Immature natural killer cell (primary cell): ENCODE measurements at regions not wholly inside any gene's neighbourhood (a gene's known extent, or its start where the extent isn't known, plus 50 kb on each side); places are given as distances from the start of the nearest gene placed in this dataset.

Experiments
- DNase-seq, 3 donors: peaks; one replicate each; pipeline ENCODE4 v3.0.0; 2022; ENCODE audit warnings: mixed read lengths in 1 of 3
- H3K27ac Mint-ChIP-seq, 6 donors: one replicate each; pipeline ENCODE4 v1.8.0; 2020; ENCODE audit warnings: mixed read lengths in 6 of 6, mild to moderate bottlenecking in 5 of 6, inconsistent platforms in 4 of 6, moderate library complexity in 3 of 6
- H3K27me3 Mint-ChIP-seq, 3 donors: one replicate each; pipeline ENCODE4 v1.8.0; 2020 to 2021; ENCODE audit warnings: low read depth in 3 of 3, mild to moderate bottlenecking in 3 of 3, mixed read lengths in 3 of 3, moderate library complexity in 3 of 3, inconsistent platforms in 1 of 3
- H3K36me3 Mint-ChIP-seq, 3 donors: one replicate each; pipeline ENCODE4 v1.8.0; 2020; ENCODE audit warnings: mixed read lengths in 3 of 3, inconsistent platforms in 2 of 3, mild to moderate bottlenecking in 2 of 3
- H3K4me1 Mint-ChIP-seq, 2 donors: one replicate each; pipeline ENCODE4 v1.8.0; 2020; ENCODE audit warnings: inconsistent platforms in 2 of 2, mild to moderate bottlenecking in 2 of 2, mixed read lengths in 2 of 2, moderate library complexity in 1 of 2
- H3K4me3 Mint-ChIP-seq, 5 donors: one replicate each; pipeline ENCODE4 v1.8.0; 2020; ENCODE audit warnings: mild to moderate bottlenecking in 5 of 5, mixed read lengths in 5 of 5, inconsistent platforms in 3 of 5, moderate library complexity in 3 of 5
- H3K9me3 Mint-ChIP-seq, 6 donors: one replicate each; pipeline ENCODE4 v1.8.0; 2020; ENCODE audit warnings: mild to moderate bottlenecking in 6 of 6, mixed read lengths in 6 of 6, inconsistent platforms in 4 of 6, moderate library complexity in 3 of 6

DNA sequence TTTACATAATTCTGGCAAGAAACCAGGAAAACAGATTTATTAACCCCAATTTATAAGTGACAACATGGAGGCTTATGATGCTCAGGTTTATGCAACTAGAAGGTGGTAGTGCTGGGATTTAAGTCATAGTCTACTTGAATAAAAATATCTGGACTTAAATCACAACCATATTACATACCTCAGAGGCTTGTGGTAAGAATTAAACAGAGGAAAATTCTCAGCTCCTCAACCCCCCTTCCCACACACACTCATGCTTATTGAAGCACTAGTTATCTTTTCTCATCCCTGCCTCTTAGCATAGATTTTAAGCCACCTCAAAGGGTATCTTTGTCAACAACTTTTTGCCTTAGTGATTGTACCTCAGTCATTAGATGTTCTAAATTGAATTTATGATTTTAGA is 731.0 kb downstream of the PRELID2 start:
- H3K4me3 Mint-ChIP-seq: no peak overlapping the region
- no peaks in the 10 kb centered on the region for H3K4me1 Mint-ChIP-seq
- H3K27me3 Mint-ChIP-seq: peaks cover 0 to 2% (median 0%) of the 10 kb centered on the region in 3 donors
- H3K9me3 Mint-ChIP-seq: peaks cover 7 to 23% (median 15%) of the 10 kb centered on the region in 6 donors
- H3K36me3 Mint-ChIP-seq: no peaks in the 10 kb centered on the region
- DNase-seq: no peak
- no peak overlapping the region for H3K27ac Mint-ChIP-seq

DNA sequence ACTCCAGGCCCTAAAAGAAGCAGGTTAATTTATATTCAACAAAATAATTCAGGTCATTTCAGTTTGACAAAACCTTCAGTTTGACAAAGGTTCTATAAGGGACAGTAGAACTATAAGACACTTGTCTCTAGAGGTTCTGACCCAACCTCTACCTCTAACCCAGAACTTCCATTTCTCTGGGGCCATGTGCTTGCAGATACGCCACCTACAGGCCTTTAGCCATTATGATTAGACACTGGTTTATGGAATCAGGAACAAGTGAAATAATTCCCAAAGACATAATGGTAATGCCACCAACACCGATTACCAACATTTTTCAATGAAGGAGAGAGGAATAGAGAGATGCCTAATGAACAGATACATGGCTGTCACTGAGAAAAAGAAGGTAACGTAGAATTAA is 733.9 kb downstream of the PRELID2 start:
- DNase-seq: no peak
- Mint-ChIP-seq H3K4me3 (no peak overlapping the region), H3K36me3 (no peaks in the 10 kb centered on the region), H3K9me3 (peaks cover 0 to 26% (median 16%) of the 10 kb centered on the region in 6 donors), H3K27me3 (peaks cover 0 to 2% (median 0%) of the 10 kb centered on the region in 3 donors), H3K4me1 (no peaks in the 10 kb centered on the region), H3K27ac (no peak overlapping the region)

- no peak overlapping the region for H3K27ac Mint-ChIP-seq
- no peak for DNase-seq
- H3K9me3 Mint-ChIP-seq: peaks cover 5 to 34% (median 19%) of the 10 kb centered on the region in 6 donors
- no peaks in the 10 kb centered on the region for H3K27me3 Mint-ChIP-seq
- no peak overlapping the region for H3K4me3 Mint-ChIP-seq
- no peaks in the 10 kb centered on the region for H3K4me1 Mint-ChIP-seq
- H3K36me3 Mint-ChIP-seq: no peaks in the 10 kb centered on the region
These were observed 745.0 kb downstream of the PRELID2 start for GRCh38 chr5:145090115-145090514.

- H3K9me3 Mint-ChIP-seq: peaks cover 8 to 25% (median 14%) of the 10 kb centered on the region in 6 donors
- H3K4me3 Mint-ChIP-seq: no peak overlapping the region
- H3K4me1 Mint-ChIP-seq: no peaks in the 10 kb centered on the region
- peaks cover 0 to 2% (median 0%) of the 10 kb centered on the region in 3 donors for H3K27me3 Mint-ChIP-seq
- H3K36me3 Mint-ChIP-seq: no peaks in the 10 kb centered on the region
- no peak overlapping the region for H3K27ac Mint-ChIP-seq
- DNase-seq: no peak
These were observed 750.3 kb downstream of the PRELID2 start for GRCh38 chr5:145084834-145085233.

DNA sequence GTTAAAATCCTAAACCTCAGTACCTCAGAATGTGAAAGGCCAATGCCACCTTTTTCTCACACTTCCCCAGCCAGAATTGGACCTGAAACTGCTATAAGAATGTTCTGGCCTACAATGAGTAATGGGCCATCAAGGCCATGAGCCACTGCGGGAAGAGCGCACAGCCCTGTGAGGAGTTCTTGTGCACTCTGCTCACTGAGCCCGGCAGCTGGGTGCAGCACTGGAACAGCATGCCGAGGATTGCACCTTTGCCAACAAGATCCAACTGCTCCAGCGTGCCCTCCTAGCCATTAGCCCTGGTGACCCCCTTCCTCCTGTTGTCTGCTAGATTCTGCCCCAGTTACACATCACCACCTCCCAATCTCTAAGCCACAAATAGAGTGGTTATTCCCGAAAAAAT is 758.1 kb downstream of the PRELID2 start:
- Mint-ChIP-seq H3K9me3 (peaks cover 10 to 27% (median 19%) of the 10 kb centered on the region in 6 donors), H3K36me3 (no peaks in the 10 kb centered on the region), H3K4me3 (no peak overlapping the region), H3K27ac (no peak overlapping the region), H3K4me1 (no peaks in the 10 kb centered on the region), H3K27me3 (peaks cover 0 to 2% (median 0%) of the 10 kb centered on the region in 3 donors)
- DNase-seq: no peak

GRCh38 chr5:145076040-145076439 is 759.1 kb downstream of the PRELID2 start:
- Mint-ChIP-seq H3K4me3 (no peak overlapping the region), H3K9me3 (peaks cover 7 to 22% (median 17%) of the 10 kb centered on the region in 6 donors), H3K36me3 (no peaks in the 10 kb centered on the region), H3K4me1 (no peaks in the 10 kb centered on the region), H3K27ac (no peak overlapping the region), H3K27me3 (no peaks in the 10 kb centered on the region)
- DNase-seq: no peak

DNA sequence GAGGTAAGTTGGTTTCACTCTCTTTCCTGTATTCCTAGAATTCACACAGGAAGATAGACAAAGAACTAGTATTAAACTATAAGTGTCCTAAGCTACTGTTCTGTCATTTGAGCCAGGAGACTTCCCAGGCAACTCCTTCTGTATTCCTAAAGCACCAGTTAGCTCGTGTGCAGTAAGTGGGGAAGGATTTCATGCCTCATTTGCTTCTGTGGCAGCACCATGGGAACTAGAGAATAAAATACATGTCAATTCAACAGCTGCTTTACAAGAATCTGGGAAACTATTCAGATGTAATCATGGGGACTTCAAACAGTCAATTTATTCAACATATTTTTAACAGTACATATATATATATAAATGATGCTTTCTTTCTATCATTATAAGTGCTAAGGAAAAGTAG is 762.3 kb downstream of the PRELID2 start:
- Mint-ChIP-seq H3K4me3 (no peak overlapping the region), H3K36me3 (no peaks in the 10 kb centered on the region), H3K27ac (no peak overlapping the region), H3K9me3 (peaks cover 7 to 24% (median 15%) of the 10 kb centered on the region in 6 donors), H3K4me1 (no peaks in the 10 kb centered on the region), H3K27me3 (no peaks in the 10 kb centered on the region)
- no peak for DNase-seq

GRCh38 chr5:145068721-145069120 is 766.4 kb downstream of the PRELID2 start:
- no peak overlapping the region for H3K27ac Mint-ChIP-seq
- no peak for DNase-seq
- H3K9me3 Mint-ChIP-seq: peaks cover 5 to 18% (median 9%) of the 10 kb centered on the region in 6 donors
- H3K4me3 Mint-ChIP-seq: no peak overlapping the region
- H3K4me1 Mint-ChIP-seq: no peaks in the 10 kb centered on the region
- no peaks in the 10 kb centered on the region for H3K27me3 Mint-ChIP-seq
- no peaks in the 10 kb centered on the region for H3K36me3 Mint-ChIP-seq

- Mint-ChIP-seq H3K9me3 (peaks cover 0 to 18% (median 6%) of the 10 kb centered on the region in 6 donors), H3K4me1 (no peaks in the 10 kb centered on the region), H3K27ac (no peak overlapping the region)
These were observed 772.7 kb downstream of the PRELID2 start for GRCh38 chr5:145062280-145063062.

GRCh38 chr5:145056800-145057199 is 778.3 kb downstream of the PRELID2 start:
- Mint-ChIP-seq H3K36me3 (no peaks in the 10 kb centered on the region), H3K27me3 (peaks cover 0 to 1% (median 0%) of the 10 kb centered on the region in 3 donors), H3K4me1 (no peaks in the 10 kb centered on the region), H3K27ac (no peak overlapping the region), H3K4me3 (no peak overlapping the region), H3K9me3 (peaks cover 0 to 7% (median under 1%) of the 10 kb centered on the region in 6 donors)
- DNase-seq: no peak

More at GRCh38 chr5:145062280-145063062, 772.7 kb downstream of the PRELID2 start:
- no peak for DNase-seq
- Mint-ChIP-seq H3K36me3 (peaks cover 0 to 4% (median 0%) of the 10 kb centered on the region in 3 donors), H3K4me3 (no peak overlapping the region), H3K27me3 (peaks cover 0 to 3% (median 0%) of the 10 kb centered on the region in 3 donors)

- Mint-ChIP-seq H3K27me3 (no peaks in the 10 kb centered on the region), H3K27ac (no peak overlapping the region), H3K36me3 (no peaks in the 10 kb centered on the region), H3K9me3 (peaks cover 4 to 32% (median 9%) of the 10 kb centered on the region in 6 donors), H3K4me1 (no peaks in the 10 kb centered on the region), H3K4me3 (no peak overlapping the region)
- DNase-seq: no peak
These were observed 785.0 kb downstream of the PRELID2 start for GRCh38 chr5:145050181-145050580.

GRCh38 chr5:145044970-145045369 is 790.2 kb downstream of the PRELID2 start:
- H3K36me3 Mint-ChIP-seq: no peaks in the 10 kb centered on the region

GRCh38 chr5:145028626-145029025 is 806.5 kb downstream of the PRELID2 start:
- Mint-ChIP-seq H3K9me3 (peaks cover 12 to 49% (median 23%) of the 10 kb centered on the region in 6 donors), H3K27ac (no peak overlapping the region), H3K27me3 (no peaks in the 10 kb centered on the region), H3K4me1 (no peaks in the 10 kb centered on the region), H3K4me3 (no peak overlapping the region), H3K36me3 (no peaks in the 10 kb centered on the region)
- DNase-seq: no peak

More at GRCh38 chr5:145044970-145045369, 790.2 kb downstream of the PRELID2 start:
- H3K9me3 Mint-ChIP-seq: peaks cover 8 to 53% (median 21%) of the 10 kb centered on the region in 6 donors
- H3K4me3 Mint-ChIP-seq: no peak overlapping the region
- H3K27ac Mint-ChIP-seq: no peak overlapping the region
- DNase-seq: no peak
- no peaks in the 10 kb centered on the region for H3K4me1 Mint-ChIP-seq
- H3K27me3 Mint-ChIP-seq: peaks cover 0 to 1% (median 0%) of the 10 kb centered on the region in 3 donors

DNA sequence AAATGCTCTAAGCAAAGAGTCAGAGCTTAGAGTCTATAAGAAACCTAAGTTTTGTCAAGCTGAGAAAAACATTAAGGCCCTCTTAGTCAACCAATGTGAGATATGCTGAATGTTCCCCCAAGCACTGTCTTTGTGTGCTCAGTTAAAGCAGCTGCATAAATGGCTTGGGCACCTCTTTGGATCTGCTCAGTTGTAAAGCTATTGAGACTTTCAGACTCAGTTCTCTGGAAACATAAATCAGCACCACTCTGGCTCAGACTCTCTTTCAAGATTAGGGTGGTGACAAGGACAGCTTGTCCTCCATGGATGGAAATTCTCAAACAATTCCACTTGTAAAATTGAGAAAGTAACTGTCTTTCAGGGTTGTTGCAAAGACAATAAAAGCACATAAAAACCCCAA is 807.9 kb downstream of the PRELID2 start:
- Mint-ChIP-seq H3K36me3 (no peaks in the 10 kb centered on the region), H3K9me3 (peaks cover 12 to 48% (median 23%) of the 10 kb centered on the region in 6 donors), H3K4me3 (no peak overlapping the region), H3K27ac (no peak overlapping the region), H3K4me1 (no peaks in the 10 kb centered on the region), H3K27me3 (no peaks in the 10 kb centered on the region)
- DNase-seq: no peak
